NCI-H510A (cell line): ENCODE measurements at regions not wholly inside any gene's neighbourhood (a gene's known extent, or its start where the extent isn't known, plus 50 kb on each side); places are given as distances from the start of the nearest gene placed in this dataset.

Experiments
- DNase-seq: peaks from one replicate; lab custom pipeline; 2025; lab: John Stamatoyannopoulos, UW

DNA sequence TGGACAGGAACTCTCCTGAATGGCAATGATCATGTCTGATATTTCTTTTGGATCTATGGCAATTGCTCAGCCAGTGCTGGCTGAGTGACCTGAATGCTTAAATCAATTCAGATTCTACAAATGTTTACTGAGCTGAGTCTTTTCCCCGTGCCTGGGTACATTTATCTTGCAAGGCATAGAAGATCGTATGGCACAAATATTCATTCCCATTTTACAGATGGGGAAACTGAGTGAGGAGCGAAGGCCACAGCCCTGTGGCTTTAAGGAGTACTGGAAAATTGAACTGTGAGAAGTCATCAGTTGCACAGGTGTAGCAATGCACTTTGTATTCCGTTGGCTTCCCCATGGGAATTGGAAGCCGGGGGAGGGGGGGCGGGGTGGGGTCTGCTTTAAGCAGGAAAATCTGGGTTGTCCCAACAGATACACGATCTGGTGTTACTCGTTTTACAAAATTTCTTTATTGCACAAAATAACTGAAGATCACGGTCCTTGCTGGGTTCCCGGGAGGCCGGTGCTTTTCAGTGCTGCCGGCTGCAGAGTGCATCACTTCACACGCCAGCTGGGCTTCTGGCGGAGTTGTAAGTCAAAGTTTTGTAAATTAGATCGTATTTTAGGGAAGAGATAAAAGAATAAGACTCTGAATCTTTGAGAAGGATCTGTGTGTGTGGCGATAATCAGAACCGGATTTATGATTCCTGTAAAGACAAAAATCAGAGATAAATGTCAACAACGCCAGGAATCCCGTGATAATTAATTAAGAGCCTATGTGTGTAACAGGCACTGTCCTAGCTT lies 75.0 kb upstream of the MAP1LC3B2 start:
- no peak for DNase-seq

DNA sequence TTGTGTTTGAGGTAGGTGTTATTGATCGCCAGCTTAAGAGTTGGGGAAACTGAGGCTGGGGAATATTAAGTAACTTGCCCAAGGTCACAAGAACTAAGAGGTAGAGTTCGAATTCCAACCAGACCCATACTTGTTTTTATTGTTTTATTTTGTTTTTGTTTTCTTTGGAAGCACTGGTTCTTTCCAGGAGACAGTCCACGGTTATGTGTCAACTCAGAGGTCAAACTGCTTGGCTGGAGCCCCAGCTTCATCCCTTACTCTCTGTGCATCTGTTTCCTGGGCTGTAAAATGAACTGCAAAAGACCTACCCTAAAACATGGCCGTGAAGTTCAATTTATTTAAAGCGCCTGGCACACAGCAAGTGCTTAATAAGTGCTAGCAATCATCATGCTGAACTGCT lies 74.4 kb upstream of the MAP1LC3B2 start:
- no peak for DNase-seq

DNA sequence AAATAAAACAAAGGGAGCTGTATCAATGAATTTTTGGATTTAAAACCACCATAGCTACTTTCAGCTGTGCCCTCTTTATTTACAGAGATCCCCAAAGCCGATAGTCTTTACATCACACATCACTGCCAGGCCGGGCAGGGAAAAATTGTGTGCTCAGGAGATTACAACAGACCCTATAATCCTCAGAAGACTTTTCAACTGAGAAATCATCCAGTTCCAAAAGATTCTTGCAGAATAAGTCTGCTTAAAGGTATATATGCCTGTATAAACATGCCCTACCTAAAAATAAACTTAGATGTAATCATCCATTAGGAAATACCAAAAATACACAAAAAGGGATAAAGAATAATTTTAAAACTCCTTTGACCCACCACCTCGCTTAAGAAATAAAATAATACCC lies 70.1 kb upstream of the MAP1LC3B2 start:
- DNase-seq: no peak

DNA sequence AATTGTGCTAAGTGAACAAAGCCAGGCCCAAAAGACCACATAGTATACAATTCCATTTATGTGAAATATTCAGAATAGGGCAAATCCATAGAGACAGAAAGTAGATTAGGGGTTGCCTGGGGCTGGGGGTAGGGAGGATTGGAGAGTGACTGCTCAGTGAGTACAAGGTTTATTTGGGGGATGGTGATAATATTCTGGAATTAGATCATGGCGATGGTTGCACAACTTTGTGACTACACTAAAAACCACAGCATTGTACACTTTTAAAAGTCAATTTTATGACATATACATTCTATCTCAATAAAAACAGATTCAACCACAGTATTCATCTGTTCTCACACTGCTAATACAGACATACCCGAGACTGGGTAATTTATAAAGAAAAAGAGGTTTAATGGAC lies 68.7 kb upstream of the MAP1LC3B2 start:
- DNase-seq: no peak

DNA sequence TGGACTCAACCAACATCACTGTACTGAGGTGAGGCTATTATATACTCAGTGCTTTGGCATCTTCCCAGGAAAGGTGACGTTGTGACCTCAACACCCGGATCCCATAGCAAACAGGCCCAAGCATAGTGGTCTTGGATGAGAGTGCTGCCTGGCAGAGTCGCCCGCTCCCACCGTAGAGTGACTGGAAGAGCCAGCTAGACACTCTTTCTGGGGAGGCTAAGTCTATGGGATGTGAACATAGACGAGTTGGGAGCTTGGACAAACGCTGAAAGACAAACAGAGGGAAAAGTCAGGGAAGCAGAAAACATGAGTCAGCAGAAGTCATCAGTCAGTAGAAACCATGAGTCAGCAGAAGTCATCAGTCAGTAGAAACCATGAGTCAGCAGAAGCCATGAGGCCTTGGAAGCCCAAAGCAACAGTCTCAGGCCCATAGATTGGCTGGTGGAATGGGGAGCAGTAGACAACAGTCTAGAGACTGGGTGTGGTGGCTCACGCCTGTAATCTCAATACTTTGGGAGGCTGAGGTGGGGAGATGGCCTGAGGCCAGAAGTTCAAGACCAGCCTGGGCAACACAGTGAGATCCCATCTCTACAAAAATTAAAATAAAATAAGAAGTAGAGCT lies 66.4 kb upstream of the MAP1LC3B2 start:
- peak; percentile 54 for DNase-seq

DNA sequence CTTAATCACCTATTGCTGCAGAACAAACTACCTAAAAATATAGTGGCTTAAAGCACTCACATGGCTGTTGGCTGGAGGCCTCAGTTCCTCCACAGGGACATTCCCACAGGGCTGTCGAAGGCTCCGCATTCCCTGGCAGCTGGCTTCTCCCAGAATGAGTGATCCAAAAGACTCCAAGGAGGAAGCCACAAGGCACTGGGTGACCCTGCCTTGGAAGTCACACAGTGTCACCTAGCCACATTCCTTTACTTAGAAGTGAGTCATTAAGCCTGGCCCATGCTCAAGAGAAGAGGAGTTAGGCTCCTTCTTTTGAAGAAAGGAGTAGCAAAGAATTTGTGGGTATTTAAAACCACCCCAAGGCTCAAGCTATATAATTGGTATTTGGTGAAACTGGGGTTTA lies 63.9 kb upstream of the MAP1LC3B2 start:
- no peak for DNase-seq

DNA sequence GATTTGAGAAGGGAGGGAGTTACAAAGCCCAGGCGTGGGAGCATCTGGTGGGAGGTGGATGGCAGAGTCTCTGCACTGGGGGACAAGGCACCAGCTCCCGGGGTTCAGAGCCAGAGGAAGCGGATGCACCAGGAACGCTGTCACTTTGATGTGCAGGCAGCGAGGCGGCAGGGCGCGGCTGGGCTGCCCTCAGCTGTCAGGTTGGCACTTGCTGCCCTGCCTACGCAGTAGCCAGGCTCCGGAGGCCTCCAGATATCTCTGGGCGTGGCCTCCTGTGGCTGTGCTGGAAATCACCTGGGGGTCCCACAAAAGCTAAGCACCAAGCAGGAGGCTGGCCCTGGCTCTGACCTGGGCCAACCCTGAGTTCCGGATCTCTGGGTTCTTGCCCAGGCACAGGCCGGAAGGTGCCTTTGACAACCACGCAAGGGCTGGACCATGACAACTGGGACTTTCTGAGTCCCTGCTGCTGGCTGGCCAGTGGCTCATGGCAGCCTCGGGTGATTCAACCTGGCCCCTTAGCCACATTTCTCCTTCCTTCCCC lies 62.1 kb upstream of the MAP1LC3B2 start:
- DNase-seq: no peak

DNA sequence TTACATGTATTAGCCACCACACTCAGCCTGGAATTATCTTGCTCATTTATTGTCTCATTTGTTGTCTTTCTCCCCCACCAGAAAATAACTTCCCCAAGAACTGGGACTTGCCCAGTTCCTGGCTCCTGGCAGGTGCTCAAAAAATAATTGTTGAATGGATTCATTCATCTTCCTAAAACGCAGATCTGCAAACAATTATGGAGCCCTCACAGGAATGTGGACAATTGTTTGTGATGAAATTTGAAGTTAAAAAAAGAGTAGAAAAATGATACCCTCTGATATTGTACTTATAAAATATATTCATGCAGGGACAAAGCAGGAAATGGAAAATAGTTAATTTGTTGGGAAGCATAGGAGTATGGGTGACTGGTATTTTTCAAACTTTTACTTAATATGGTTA lies 60.7 kb upstream of the MAP1LC3B2 start:
- no peak for DNase-seq

DNA sequence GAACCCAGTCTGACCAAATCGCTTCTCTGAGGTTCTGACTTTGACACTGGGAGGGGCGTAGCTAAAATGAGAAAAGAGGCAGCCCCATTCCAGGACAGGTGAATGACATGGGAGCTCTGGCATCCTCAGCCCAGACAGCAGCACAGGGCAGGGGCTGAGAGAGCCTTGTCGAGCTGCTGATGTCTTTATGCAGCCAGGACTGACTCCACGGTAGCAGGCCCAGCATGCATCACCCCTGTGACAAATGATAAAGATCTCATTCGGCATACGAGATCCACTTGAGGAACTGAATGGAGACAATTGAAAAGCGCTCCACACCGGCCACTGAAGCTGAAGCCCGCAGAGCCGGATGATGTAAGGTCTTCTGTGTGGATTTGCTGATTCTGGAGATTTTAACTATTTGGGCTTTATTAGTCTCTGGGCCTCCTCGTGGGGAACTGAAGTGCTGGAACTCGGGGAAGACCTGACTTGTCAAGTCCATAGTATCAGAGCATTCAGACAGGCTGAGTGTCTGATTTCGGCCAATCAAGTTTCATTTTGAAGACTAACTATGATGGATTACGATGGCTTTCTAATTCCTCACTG lies 56.9 kb upstream of the MAP1LC3B2 start:
- no peak for DNase-seq

DNA sequence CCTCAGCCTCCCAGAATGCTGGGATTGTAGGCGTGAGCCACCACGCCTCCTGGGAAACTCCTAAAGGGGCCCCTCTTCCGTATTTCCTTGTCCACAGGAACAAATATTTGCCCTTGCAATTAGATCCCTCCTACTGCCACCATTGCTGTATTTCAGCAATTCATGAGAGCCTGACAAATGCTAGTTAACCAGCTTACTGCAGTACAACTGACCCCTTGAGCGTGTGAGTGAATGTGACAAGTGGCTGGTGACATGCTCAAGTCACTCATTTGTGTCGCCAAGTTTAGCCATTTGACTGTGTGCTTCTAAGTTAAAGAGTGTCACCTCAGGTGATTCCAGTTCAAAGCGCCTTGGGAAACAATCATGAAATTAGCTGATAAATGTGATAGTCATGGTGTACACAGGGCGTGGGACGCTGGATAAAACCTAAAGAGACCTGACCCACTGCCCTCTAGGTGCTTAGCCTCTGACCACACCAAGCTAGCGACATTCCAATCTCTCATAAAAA lies 56.1 kb upstream of the MAP1LC3B2 start:
- peak; percentile 26 for DNase-seq

DNA sequence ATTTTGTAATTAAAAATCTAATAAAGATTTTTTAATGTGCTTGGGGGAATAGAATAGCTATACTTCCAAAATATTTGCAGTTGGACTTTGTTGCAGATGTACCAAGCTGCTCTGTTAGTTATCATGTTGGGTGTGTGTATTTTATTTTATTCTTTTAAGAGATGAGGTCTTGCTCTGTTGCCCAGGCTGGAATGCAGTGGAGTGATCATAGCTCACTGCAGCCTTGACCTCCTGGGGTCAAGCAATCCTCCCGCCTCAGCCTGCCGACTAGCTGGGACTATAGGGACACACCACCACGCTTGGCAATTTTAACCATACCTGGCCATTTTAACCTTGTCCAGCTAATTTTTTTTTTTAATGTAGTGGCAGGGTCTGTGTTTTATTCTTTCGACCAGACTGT lies 54.7 kb upstream of the MAP1LC3B2 start:
- no peak for DNase-seq

DNA sequence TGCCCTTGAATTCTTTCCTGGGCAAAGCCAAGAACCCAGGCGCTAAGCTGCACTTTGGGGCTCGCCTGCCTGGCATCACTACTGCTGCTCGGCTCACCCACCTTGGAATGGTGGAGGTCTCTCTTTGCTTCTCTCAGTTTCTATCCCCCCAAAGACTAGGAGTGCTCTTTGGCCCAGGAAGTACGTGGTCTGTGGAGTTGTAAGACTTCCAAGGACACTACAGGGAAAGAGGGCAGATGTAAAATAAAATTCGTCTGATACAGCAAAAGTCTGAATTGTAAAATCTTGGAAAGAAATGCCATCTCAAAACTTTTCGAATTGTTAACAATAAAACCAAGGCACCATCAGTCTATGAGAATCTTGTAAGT lies 52.5 kb upstream of the MAP1LC3B2 start:
- DNase-seq: no peak

DNA sequence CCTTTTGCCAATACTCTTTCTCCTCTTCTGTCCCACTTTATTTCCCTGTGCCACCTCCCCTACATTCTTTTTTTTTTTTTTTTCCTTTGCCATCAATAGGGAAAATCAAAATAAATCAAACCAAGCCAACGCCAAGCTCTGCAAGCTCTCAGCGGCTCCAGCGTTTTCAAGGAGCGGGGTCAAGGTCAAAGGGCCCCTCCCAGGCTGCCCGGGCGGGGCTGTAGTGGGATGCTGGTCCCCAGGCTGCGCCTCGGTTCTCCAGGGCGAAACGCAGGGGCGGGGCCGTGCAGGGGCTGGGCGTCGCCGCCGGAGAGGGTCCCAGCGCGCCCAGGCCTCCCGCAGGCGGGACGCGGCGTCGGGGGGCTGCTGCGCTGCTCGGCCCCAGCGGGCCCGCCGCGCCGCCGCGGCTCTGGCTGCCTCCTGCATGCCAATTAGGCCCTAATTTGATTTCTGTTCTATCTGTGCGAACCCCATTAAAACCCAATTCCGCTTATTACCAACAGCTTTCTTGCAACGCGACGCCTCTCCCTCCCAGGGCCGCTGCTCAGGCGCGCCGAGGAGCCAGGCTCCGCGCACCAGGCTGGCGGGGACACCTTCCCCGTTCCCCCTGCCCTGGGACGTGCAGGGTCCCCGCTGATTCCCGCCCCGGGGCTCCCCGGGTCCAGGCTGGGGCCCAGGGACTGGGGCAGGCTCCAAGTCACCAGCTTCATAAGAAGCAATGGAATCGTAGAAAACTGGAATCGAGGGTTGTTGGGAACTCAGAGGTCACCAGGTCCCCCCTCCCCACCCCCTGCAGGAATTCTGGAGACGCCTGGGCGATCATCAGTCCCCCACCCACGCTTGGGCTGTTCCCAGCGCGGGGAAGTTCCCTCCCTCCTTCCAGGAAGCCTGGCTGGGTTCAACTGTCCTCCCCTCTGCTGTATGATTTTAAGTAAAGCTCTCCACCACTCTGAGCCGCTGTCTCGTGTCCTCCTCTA lies 50.7 kb upstream of the MAP1LC3B2 start:
- DNase-seq: no peak
